ENCODE measurements at regions not wholly inside any gene's neighbourhood (a gene's known extent, or its start where the extent isn't known, plus 50 kb on each side); places are given as distances from the start of the nearest gene placed in this dataset.
"Not testable (repeated sequence)": the region's sequence is repeated elsewhere in the genome, so short reads cannot be mapped to it uniquely, and the experiment has no call there.

DNA sequence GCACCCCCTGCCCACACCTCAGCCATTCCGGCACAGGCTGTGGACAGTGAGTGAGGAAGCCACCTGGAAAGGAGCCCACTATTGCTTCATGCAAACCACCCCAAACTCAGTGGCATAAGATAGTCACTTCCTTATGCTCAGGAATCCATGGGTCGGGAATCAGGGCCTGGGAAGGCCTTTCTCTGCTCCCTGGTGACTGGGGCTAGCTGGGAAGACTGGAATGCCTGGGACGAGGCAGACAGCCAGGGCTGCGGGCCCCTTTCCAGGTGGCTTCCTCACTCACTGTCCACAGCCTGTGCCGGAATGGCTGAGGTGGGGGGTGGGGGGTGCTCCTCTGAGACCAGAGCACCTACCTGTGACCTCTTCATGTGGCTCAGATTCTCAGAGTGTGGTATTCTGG lies 74.1 kb upstream of the GRB10 start:
- DNase-seq (ENCODE audit: low read depth in 3 of 3, low spot score in 2 of 3), result no peak

- no peak for DNase-seq (ENCODE audit: low read depth in 3 of 3, low spot score in 2 of 3)
Observed at GRCh38 chr7:50856231-50856630, 73.5 kb upstream of the GRB10 start.

DNA sequence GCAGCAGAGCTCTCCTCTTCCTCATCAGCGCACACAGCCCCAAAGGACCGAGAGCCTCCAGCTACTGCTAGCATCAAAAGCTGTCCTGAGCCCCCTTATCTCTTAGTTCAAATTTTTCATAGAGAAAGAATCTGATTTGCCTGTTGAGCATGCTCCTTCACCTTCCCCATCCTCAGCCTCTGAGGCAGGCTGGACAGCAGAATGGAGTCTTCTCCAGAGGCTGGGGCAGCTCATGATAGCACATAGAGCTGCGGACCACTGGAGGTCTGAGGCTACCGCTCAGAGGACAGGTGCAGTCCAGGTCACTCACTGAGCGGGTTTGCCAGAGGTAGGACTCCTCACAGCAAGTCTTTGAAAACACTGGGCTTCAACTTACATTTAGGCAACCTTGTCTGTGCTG lies 72.8 kb upstream of the GRB10 start:
- DNase-seq (ENCODE audit: low read depth in 3 of 3, low spot score in 2 of 3), result no peak

DNA sequence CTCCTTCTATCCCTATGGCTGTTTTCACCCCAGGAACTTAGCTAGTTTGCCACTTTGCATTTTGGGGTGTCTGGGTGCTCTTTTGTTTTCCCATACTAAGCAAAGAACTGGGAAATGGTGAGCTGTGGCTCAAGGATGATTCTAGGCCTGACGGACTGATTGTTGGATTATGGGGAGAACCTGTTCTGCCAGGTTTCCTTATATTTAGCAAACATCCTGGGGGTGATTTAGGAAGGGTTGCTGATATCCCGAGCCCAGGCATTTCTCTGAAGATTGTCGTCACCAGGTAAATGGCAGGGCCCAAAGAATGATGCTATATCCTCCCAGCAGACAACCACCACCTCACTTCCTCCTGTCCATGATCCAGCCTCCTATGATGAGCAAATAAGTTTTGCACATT lies 72.1 kb upstream of the GRB10 start:
- no peak for DNase-seq (ENCODE audit: low read depth in 3 of 3, low spot score in 2 of 3)

DNA sequence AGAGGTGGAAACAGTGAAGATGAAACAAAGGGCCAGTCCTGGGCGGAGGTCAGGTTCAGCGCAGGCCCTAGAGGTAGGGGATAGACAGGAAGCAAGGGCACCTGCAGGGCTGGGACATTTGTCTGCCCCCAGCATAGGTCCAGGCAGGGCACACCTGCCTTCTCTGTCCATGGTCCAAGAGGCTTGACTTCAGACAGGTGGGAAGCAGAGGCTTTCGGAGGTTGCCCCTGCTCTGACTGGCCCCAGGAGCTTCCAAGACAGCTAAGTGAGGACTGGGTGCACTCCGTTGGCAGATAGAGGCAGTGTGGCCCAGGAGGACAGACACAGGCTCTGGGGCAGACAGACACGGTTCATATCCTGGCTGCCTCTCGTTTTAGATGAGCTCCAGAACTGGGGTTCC lies 71.6 kb upstream of the GRB10 start:
- DNase-seq (ENCODE audit: low read depth in 3 of 3, low spot score in 2 of 3), result no peak

GRCh38 chr7:50853311-50853710 lies 70.6 kb upstream of the GRB10 start:
- DNase-seq (ENCODE audit: low read depth in 3 of 3, low spot score in 2 of 3), result no peak

DNA sequence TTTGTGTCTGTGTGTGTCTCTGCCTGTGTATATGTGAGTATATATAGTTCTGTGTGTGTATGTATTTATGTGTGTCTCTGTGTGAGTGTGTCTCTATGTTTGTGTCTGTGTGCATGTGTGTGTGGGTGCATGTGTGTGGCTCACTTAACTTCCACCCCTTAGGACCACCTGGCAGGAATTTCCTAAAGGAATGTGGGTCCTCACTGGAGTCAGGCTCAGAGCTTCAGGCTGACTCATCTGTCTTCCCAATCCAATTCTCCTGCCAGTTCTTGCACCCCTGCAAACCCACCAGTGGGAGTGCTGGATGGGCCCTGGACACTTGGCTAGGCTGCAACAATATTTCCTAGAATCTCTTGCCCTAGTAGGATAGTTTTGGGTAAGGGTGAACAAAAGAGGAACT lies 70.2 kb upstream of the GRB10 start:
- DNase-seq (ENCODE audit: low read depth in 3 of 3, low spot score in 2 of 3), result no peak

DNA sequence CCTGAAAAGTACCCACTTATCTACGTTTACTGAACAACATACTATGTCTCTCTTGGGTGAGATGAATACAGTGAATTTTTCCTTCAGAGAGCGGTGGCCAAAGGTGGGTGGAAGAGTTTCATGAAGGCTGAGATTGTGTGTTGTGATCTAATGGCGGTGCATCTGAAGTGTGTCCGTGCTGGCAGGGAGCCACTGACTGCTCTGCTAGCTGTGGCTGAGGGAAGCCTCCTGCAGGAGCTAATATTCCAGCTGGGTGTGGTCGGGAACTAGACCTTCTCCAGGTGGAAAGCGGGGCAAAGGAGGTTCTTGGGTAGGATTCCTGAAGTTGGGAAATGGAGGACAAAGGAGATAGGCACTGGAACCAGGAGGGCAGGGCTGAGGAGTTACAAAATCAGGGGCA lies 69.2 kb upstream of the GRB10 start:
- DNase-seq (ENCODE audit: low read depth in 3 of 3, low spot score in 2 of 3), result no peak

DNA sequence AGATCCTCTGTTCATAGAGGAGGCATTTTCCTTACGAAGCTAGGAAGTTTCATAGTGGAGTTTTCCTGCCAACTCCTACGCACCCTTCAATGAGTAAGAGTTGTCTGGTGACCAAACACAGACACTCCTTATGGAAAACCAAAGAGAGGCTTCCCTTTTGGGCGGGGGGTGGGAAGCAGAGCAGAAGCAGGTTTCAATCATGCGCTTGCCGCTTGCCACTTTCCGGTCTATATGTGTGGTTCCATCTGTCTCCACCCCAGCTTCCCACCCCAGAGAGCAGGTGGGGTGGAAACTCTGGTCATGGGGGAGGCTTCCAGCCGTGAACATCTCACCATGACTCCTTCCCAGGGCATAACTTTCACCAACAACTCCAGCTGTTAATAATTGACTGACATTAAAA lies 68.8 kb upstream of the GRB10 start:
- DNase-seq (ENCODE audit: low read depth in 3 of 3, low spot score in 2 of 3), result no peak

DNA sequence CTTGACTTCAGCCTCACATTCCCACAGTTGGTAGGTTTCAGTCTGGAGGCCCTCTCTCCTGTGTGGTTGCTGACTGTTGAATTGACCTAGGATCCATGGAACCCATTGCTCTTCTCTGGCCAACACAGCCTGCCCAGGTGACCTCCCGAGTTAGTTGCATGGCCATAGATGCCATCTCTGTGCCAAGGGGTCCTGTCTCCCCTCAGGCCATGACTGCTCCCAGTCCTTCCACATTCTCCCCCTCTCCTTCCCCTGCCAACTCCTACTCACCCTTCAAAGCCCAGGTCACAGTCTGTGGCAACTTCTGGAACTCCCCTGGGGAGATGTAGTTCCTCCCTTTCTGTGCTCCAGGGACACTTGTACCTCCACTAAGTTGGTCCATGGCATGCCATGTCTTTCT lies 67.3 kb upstream of the GRB10 start:
- no peak for DNase-seq (ENCODE audit: low read depth in 3 of 3, low spot score in 2 of 3)

DNA sequence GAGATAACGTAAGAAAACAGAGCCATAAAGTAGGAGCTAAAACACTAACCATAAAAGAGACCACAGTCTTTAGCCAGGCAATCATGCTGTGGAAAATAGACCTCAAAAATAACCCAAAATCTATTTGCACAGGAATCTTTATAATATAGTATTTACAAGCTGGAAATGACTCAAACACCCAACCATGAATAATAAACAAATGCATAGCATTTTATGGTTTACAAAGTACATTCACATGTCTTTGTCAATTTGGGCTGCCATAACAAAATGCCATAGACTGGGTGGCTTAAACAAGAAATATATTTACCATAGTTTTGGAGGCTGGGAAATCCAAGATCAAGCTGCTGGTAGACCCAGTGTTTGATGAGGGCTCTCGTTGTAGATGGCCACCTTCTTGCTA lies 65.5 kb upstream of the GRB10 start:
- no peak for DNase-seq (ENCODE audit: low read depth in 3 of 3, low spot score in 2 of 3)

GRCh38 chr7:50844861-50845260 lies 62.2 kb upstream of the GRB10 start:
- not testable (repeated sequence) for DNase-seq (ENCODE audit: low read depth in 3 of 3, low spot score in 2 of 3)

- DNase-seq (ENCODE audit: low read depth in 3 of 3, low spot score in 2 of 3), result no peak
Observed at GRCh38 chr7:50842041-50842440, 59.3 kb upstream of the GRB10 start.

- no peak for DNase-seq (ENCODE audit: low read depth in 3 of 3, low spot score in 2 of 3)
Observed at GRCh38 chr7:50838675-50839377, 56.1 kb upstream of the GRB10 start.

GRCh38 chr7:50837965-50838364 lies 55.3 kb upstream of the GRB10 start:
- no peak for DNase-seq (ENCODE audit: low read depth in 3 of 3, low spot score in 2 of 3)

GRCh38 chr7:50836646-50837045 lies 54.0 kb upstream of the GRB10 start:
- no peak for DNase-seq (ENCODE audit: low read depth in 3 of 3, low spot score in 2 of 3)

- DNase-seq (ENCODE audit: low read depth in 3 of 3, low spot score in 2 of 3), result no peak
Observed at GRCh38 chr7:50835156-50835555, 52.5 kb upstream of the GRB10 start.

- DNase-seq (ENCODE audit: low read depth in 3 of 3, low spot score in 2 of 3), result no peak
Observed at GRCh38 chr7:50834679-50835078, 52.0 kb upstream of the GRB10 start.

GRCh38 chr7:50834031-50834535 lies 51.4 kb upstream of the GRB10 start:
- DNase-seq (ENCODE audit: low read depth in 3 of 3, low spot score in 2 of 3), result no peak

DNA sequence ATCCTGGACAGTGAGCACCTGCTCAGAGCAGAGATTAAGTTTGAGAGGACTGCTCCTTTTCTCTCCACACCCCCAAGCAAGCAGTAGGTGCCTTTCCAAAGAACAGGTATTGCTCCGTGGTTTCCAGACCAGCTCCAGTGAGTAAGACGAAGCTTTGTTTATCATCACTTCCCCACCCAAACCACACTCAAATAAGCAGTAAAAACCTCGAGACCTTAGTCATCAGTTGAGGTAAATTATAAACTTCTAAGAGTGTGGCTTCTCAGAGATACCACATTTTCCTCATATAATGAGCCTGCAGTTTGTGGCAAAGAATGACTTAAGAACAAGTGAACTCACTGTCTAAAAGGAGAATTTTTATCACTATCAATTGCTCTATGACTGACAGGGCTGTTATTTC lies 50.0 kb upstream of the GRB10 start:
- DNase-seq (ENCODE audit: low read depth in 3 of 3, low spot score in 2 of 3), result no peak

All from right renal cortex interstitium (tissue), 3 donors.